Karpas-422 (cell line): ENCODE measurements at regions not wholly inside any gene's neighbourhood (a gene's known extent, or its start where the extent isn't known, plus 50 kb on each side); places are given as distances from the start of the nearest gene placed in this dataset.

Experiments used
- DNase-seq: peaks from one replicate; pipeline ENCODE4 v3.0.0-alpha.2; 2015
- H2AFZ ChIP-seq: fragments of 200-600 bp; sonication (generic); 2 replicates; pipeline ENCODE4 v1.6.1; 2014; ENCODE audit warnings: antibody characterized with exemption, low read length, mixed read lengths
- H3K27ac ChIP-seq: fragments of 200-600 bp; sonication (generic); 2 replicates; pipeline ENCODE4 v1.5.1; 2014; ENCODE audit warnings: mild to moderate bottlenecking, low read length, moderate library complexity
- H3K27me3 ChIP-seq: fragments of 200-600 bp; sonication (generic); 2 replicates; pipeline ENCODE4 v1.6.1; 2014; ENCODE audit warnings: low read length, mixed read lengths
- H3K36me3 ChIP-seq: fragments of 200-600 bp; sonication (generic); 2 replicates; pipeline ENCODE4 v1.6.1; 2014; ENCODE audit warnings: low read length, mixed read lengths; ENCODE audit not compliant: insufficient read depth
- H3K4me1 ChIP-seq: fragments of 200-600 bp; sonication (generic); 2 replicates; pipeline ENCODE4 v1.6.1; 2014; ENCODE audit warnings: mild to moderate bottlenecking, low read length, mixed read lengths
- H3K4me2 ChIP-seq: fragments of 200-600 bp; sonication (generic); 2 replicates; pipeline ENCODE4 v1.6.1; 2014; ENCODE audit warnings: low read length, low read depth, mild to moderate bottlenecking; ENCODE audit not compliant: poor library complexity, severe bottlenecking
- H3K4me3 ChIP-seq: fragments of 200-600 bp; sonication (generic); 2 replicates; pipeline ENCODE4 v1.5.1; 2014; ENCODE audit warnings: mild to moderate bottlenecking, antibody characterized with exemption, low read length, mixed read lengths
- H3K79me2 ChIP-seq: fragments of 200-600 bp; sonication (generic); 2 replicates; pipeline ENCODE4 v1.6.1; 2014; ENCODE audit warnings: mild to moderate bottlenecking, low read length, mixed read lengths
- H3K9ac ChIP-seq: fragments of 200-600 bp; sonication (generic); 2 replicates; pipeline ENCODE4 v1.6.0; 2014; ENCODE audit warnings: low read length
- H3K9me2 ChIP-seq: fragments of 200-600 bp; sonication (generic), shearing (Covaris generic); replicated peaks from 2 replicates; pipeline ENCODE4 v1.6.0; 2014; ENCODE audit warnings: mild to moderate bottlenecking, low read length, moderate library complexity; ENCODE audit not compliant: insufficient read depth
- H3K9me3 ChIP-seq: fragments of 300-700, 200-600 bp; sonication (generic); 2 replicates; pipeline ENCODE4 v1.6.1; 2014; ENCODE audit warnings: low read length, mixed read lengths
- H4K20me1 ChIP-seq: fragments of 200-600 bp; sonication (generic); 2 replicates; pipeline ENCODE4 v1.6.1; 2014; ENCODE audit warnings: mild to moderate bottlenecking, antibody characterized with exemption, low read length, low read depth; ENCODE audit not compliant: insufficient read depth

- Histone ChIP-seq H3K36me3 (no peaks in the 10 kb centered on the region), H3K9ac (no peak overlapping the region), H3K27ac (no peak overlapping the region), H3K9me2 (no peaks in the 10 kb centered on the region), H3K4me2 (no peak overlapping the region), H3K27me3 (no peaks in the 10 kb centered on the region), H2AFZ (no peak overlapping the region), H3K4me1 (no peaks in the 10 kb centered on the region), H3K9me3 (peaks cover 11% of the 10 kb centered on the region), H3K4me3 (no peak overlapping the region), H3K79me2 (no peaks in the 10 kb centered on the region), H4K20me1 (no peaks in the 10 kb centered on the region)
- no peak for DNase-seq
Measured at GRCh38 chr2:156042895-156043294, 289.6 kb downstream of the NR4A2 start.

GRCh38 chr2:156038021-156038420, 294.5 kb downstream of the NR4A2 start:
- Histone ChIP-seq H4K20me1 (no peaks in the 10 kb centered on the region), H3K27me3 (no peaks in the 10 kb centered on the region), H2AFZ (no peak overlapping the region), H3K9me3 (no peaks in the 10 kb centered on the region; the same call in none of the 2 replicates), H3K4me1 (no peaks in the 10 kb centered on the region), H3K4me3 (no peak overlapping the region), H3K79me2 (no peaks in the 10 kb centered on the region), H3K27ac (no peak overlapping the region), H3K36me3 (no peaks in the 10 kb centered on the region), H3K9me2 (no peaks in the 10 kb centered on the region), H3K4me2 (no peak overlapping the region), H3K9ac (no peak overlapping the region)
- no peak for DNase-seq

DNA sequence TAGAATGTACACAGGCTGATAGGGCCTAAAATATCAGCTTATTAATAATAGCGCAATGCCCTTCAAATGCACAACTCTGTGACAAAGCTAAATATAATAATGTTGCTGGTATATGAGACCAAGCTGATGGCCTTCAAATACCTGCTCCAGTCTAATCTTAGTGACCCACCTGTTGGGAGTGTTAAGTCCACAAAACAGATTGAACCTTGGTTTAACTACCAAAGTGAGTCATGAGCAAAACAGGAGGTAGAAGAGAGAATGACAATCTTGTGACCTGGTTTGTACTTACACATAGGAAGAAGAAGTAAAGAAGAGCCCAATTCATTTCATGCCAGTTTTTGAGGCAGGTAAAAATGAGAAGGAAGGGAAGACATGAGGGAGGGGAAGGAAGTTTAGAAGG, 295.0 kb downstream of the NR4A2 start:
- Histone ChIP-seq H3K27ac (no peak overlapping the region), H3K9ac (no peak overlapping the region), H3K9me2 (no peaks in the 10 kb centered on the region), H3K79me2 (no peaks in the 10 kb centered on the region), H2AFZ (no peak overlapping the region), H3K4me2 (no peak overlapping the region), H3K4me3 (no peak overlapping the region), H3K36me3 (no peaks in the 10 kb centered on the region), H4K20me1 (no peaks in the 10 kb centered on the region), H3K27me3 (no peaks in the 10 kb centered on the region), H3K4me1 (no peaks in the 10 kb centered on the region), H3K9me3 (no peaks in the 10 kb centered on the region; the same call in none of the 2 replicates)
- DNase-seq: no peak

- H4K20me1 ChIP-seq: no peaks in the 10 kb centered on the region
- peaks cover 10% of the 10 kb centered on the region; the same call in 1 of the 2 replicates for H3K9me3 ChIP-seq
- no peaks in the 10 kb centered on the region for H3K4me1 ChIP-seq
- H3K27me3 ChIP-seq: no peaks in the 10 kb centered on the region
- no peak overlapping the region for H3K4me3 ChIP-seq
- no peak overlapping the region for H3K27ac ChIP-seq
- H3K36me3 ChIP-seq: no peaks in the 10 kb centered on the region
- no peaks in the 10 kb centered on the region for H3K9me2 ChIP-seq
- DNase-seq: no peak
- H3K79me2 ChIP-seq: no peaks in the 10 kb centered on the region
- H3K9ac ChIP-seq: no peak overlapping the region
- no peak overlapping the region for H3K4me2 ChIP-seq
- no peak overlapping the region for H2AFZ ChIP-seq
Measured at GRCh38 chr2:156031121-156031520, 301.4 kb downstream of the NR4A2 start.

DNA sequence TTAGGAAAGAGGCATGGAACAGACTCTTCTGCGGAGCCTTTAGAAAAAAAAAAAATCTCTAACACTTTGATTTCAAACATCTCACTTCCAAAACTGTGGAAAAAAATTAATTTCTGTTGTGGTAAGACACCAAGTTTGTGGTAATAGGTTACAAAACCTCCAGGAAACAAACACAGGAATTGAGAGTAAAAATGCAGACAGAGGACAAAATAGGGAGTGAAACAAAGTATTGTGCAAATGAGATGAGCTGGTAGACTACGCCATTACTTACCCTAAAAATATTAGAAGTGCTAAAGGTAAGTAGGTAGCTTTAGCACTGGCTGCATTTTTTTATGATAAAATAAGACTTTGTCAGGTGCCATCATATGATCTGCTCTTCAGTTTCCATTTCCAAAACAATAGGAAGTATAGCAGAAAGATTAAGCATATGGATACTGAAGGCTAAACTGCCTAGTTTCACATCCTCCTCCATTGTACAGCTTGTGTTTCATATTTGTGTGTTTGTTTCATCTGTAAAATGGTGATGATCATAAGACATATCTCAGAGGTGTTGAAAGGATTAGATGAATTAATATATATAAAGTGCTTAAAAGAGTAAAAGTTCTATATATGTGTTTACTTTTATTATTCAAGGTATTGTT, 309.2 kb downstream of the NR4A2 start:
- Histone ChIP-seq H3K79me2 (no peaks in the 10 kb centered on the region), H3K36me3 (no peaks in the 10 kb centered on the region), H3K4me3 (no peak overlapping the region), H3K27ac (no peak overlapping the region), H3K4me2 (no peak overlapping the region), H4K20me1 (no peaks in the 10 kb centered on the region), H3K27me3 (no peaks in the 10 kb centered on the region), H2AFZ (no peak overlapping the region), H3K4me1 (no peaks in the 10 kb centered on the region), H3K9ac (no peak overlapping the region), H3K9me3 (peaks cover 15% of the 10 kb centered on the region), H3K9me2 (no peaks in the 10 kb centered on the region)
- no peak for DNase-seq

GRCh38 chr2:156021146-156022040, 311.1 kb downstream of the NR4A2 start:
- Histone ChIP-seq H3K4me1 (no peaks in the 10 kb centered on the region), H3K79me2 (no peaks in the 10 kb centered on the region), H3K9me3 (peaks cover 13% of the 10 kb centered on the region), H3K36me3 (no peaks in the 10 kb centered on the region), H3K4me2 (no peak overlapping the region), H4K20me1 (no peaks in the 10 kb centered on the region), H2AFZ (no peak overlapping the region), H3K27me3 (no peaks in the 10 kb centered on the region), H3K27ac (no peak overlapping the region), H3K4me3 (no peak overlapping the region), H3K9ac (no peak overlapping the region), H3K9me2 (no peaks in the 10 kb centered on the region)
- DNase-seq: no peak

- H3K27me3 ChIP-seq: no peaks in the 10 kb centered on the region
- H2AFZ ChIP-seq: no peak overlapping the region
- H3K4me3 ChIP-seq: no peak overlapping the region
- no peak overlapping the region for H3K9ac ChIP-seq
- no peaks in the 10 kb centered on the region for H3K79me2 ChIP-seq
- no peaks in the 10 kb centered on the region for H3K4me1 ChIP-seq
- no peaks in the 10 kb centered on the region for H3K36me3 ChIP-seq
- no peak overlapping the region for H3K4me2 ChIP-seq
- H3K9me3 ChIP-seq: peaks cover 21% of the 10 kb centered on the region
- no peaks in the 10 kb centered on the region for H4K20me1 ChIP-seq
- no peak overlapping the region for H3K27ac ChIP-seq
- no peak for DNase-seq
- no peaks in the 10 kb centered on the region for H3K9me2 ChIP-seq
Measured at GRCh38 chr2:156019341-156019740, 313.2 kb downstream of the NR4A2 start.

DNA sequence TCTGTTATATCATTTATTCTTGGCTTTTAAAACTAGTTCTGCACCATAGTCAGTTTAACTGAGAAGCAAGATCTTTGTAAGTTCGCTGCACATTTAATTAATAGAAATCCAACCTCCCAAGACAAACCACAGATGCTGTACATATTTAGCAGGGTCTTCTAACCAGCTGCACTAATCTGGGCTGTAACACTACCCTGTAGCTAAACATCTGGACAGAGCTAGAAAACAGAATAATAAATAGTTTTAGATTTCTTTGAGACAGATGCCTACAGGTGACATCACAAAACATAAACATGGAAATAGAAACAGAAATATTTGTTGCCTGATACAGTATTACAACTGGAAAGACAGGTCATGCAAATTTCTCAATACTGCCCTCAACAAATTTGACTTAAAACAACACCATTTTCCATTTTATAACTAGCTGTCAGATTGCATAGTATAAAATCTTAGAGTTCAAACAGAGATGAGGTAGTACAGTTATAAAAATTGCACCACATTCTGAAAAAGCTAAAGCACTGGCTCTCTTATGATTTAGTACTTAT, 315.1 kb downstream of the NR4A2 start:
- H2AFZ ChIP-seq: no peak overlapping the region
- no peaks in the 10 kb centered on the region for H3K9me2 ChIP-seq

More for the DNA sequence above, 315.1 kb downstream of the NR4A2 start:
- Histone ChIP-seq H3K4me2 (no peak overlapping the region), H3K4me1 (no peaks in the 10 kb centered on the region), H3K27me3 (no peaks in the 10 kb centered on the region), H4K20me1 (no peaks in the 10 kb centered on the region), H3K9me3 (peaks cover 30% of the 10 kb centered on the region), H3K79me2 (no peaks in the 10 kb centered on the region), H3K36me3 (no peaks in the 10 kb centered on the region), H3K4me3 (no peak overlapping the region), H3K27ac (no peak overlapping the region), H3K9ac (no peak overlapping the region)
- no peak for DNase-seq
